Stimulated activated CD4-positive, alpha-beta T cell treated with anti-CD3 and anti-CD28 coated beads, Interleukin-12 subunit alpha, Interleukin-12 subunit beta, amount 100 ng/mL, for 48 hours (primary cell): ENCODE measurements at regions not wholly inside any gene's neighbourhood (a gene's known extent, or its start where the extent isn't known, plus 50 kb on each side); places are given as distances from the start of the nearest gene placed in this dataset.
"Not testable (repeated sequence)": the region's sequence is repeated elsewhere in the genome, so short reads cannot be mapped to it uniquely, and the experiment has no call there.

Experiments used
- DNase-seq, 3 donors: peaks; one replicate each; pipeline ENCODE4 v3.0.0-alpha.2; 2020; ENCODE audit warnings: low read depth in 2 of 3, low spot score in 1 of 3

- DNase-seq, result no peak
These were observed 395.4 kb downstream of the ZNF804A start for GRCh38 chr2:184993746-184994145.

GRCh38 chr2:185006481-185006880 lies 408.2 kb downstream of the ZNF804A start:
- DNase-seq, result no peak

- DNase-seq, result no peak
These were observed 414.3 kb downstream of the ZNF804A start for GRCh38 chr2:185012643-185013042.

GRCh38 chr2:185014076-185014475 lies 415.7 kb downstream of the ZNF804A start:
- DNase-seq, result no peak

GRCh38 chr2:185025891-185026290 lies 427.6 kb downstream of the ZNF804A start:
- not testable (repeated sequence) for DNase-seq

GRCh38 chr2:185035906-185036305 lies 437.6 kb downstream of the ZNF804A start:
- DNase-seq, result no peak

GRCh38 chr2:185044323-185044874 lies 446.1 kb downstream of the ZNF804A start:
- no peak for DNase-seq

GRCh38 chr2:185050804-185051203 lies 452.5 kb downstream of the ZNF804A start:
- no peak for DNase-seq

GRCh38 chr2:185063761-185064160 lies 465.4 kb downstream of the ZNF804A start:
- DNase-seq, result no peak

- no peak for DNase-seq
These were observed 467.8 kb downstream of the ZNF804A start for GRCh38 chr2:185066128-185066527.

- no peak for DNase-seq
These were observed 470.8 kb downstream of the ZNF804A start for GRCh38 chr2:185069107-185069506.

- DNase-seq, result no peak
These were observed 475.8 kb downstream of the ZNF804A start for GRCh38 chr2:185074156-185074555.

GRCh38 chr2:185082749-185083148 lies 484.4 kb downstream of the ZNF804A start:
- no peak for DNase-seq

- DNase-seq, result no peak
These were observed 510.3 kb downstream of the ZNF804A start for GRCh38 chr2:185108588-185108987.

GRCh38 chr2:185127412-185127811 lies 529.1 kb downstream of the ZNF804A start:
- no peak for DNase-seq

- no peak for DNase-seq
These were observed 530.0 kb downstream of the ZNF804A start for GRCh38 chr2:185128346-185128745.

- no peak for DNase-seq
These were observed 530.7 kb downstream of the ZNF804A start for GRCh38 chr2:185128996-185129395.

GRCh38 chr2:185130685-185131084 lies 532.4 kb downstream of the ZNF804A start:
- no peak for DNase-seq

GRCh38 chr2:185132501-185133041 lies 534.2 kb downstream of the ZNF804A start:
- DNase-seq, result no peak

- DNase-seq, result no peak
These were observed 539.4 kb downstream of the ZNF804A start for GRCh38 chr2:185137700-185138099.

- no peak for DNase-seq
These were observed 544.3 kb downstream of the ZNF804A start for GRCh38 chr2:185142677-185143076.

GRCh38 chr2:185144159-185144919 lies 546.0 kb downstream of the ZNF804A start:
- DNase-seq, result no peak
